ENCODE measurements at regions not wholly inside any gene's neighbourhood (a gene's known extent, or its start where the extent isn't known, plus 50 kb on each side); places are given as distances from the start of the nearest gene placed in this dataset.

- no peak for TF ChIP-seq CTCF (IDR thresholded peaks at IDR 0.05)
- TF ChIP-seq POLR2A (IDR thresholded peaks at IDR 0.05), result no peak
Observed at GRCh38 chr13:29943686-29944085, 93.3 kb upstream of the UBL3 start.

Data from uterus (tissue), 2 donors.